ENCODE measurements at regions not wholly inside any gene's neighbourhood (a gene's known extent, or its start where the extent isn't known, plus 50 kb on each side); places are given as distances from the start of the nearest gene placed in this dataset.

DNA sequence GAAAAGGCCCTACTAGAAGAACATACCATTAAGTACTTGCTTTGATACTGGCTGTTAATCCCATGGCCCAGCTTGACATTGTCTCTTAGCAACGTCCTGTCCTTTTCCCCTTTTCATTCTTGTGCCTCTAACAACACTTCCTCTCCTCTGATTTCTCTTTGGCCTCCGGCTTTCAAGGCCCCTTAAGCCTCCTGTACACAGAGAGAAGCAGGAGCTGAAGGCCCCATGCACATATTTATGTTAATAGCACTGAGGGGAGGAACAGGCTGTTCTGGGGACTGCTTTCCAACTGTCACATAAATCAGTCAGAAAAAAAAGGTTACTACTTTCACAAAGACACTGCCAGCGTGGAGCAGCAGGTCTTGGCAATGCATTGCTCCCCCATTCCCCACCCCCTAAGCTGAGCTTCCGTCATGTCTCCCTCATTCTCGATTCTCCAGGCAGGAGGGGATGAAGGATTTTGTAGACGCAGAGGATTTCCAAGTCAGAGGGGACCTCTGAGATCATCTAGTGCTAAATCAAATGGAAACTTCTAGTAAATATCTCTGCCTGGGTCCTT is 257.4 kb upstream of the ADAMTS9 start:
- ATAC-seq: no peak
- Histone ChIP-seq H4K20me1 (ENCODE audit: insufficient read depth) (no peaks in the 10 kb centered on the region), H2AFZ (ENCODE audit: low read depth, low read length, poor library complexity, severe bottlenecking) (no peak overlapping the region), H3K4me1 (ENCODE audit: control insufficient read depth in 1 of 2, insufficient read depth in 2 of 2, low read length in 2 of 2) (no peaks in the 10 kb centered on the region), H3K9ac (ENCODE audit: low read length) (no peak overlapping the region), H3K79me2 (ENCODE audit: insufficient read depth, low read length) (no peaks in the 10 kb centered on the region), H3K4me3 (replicated peaks in 1 of 2; ENCODE audit: low read depth in 1 of 2, low read length in 2 of 2) (no peak overlapping the region), H3K9me2 (ENCODE audit: insufficient read depth) (no peaks in the 10 kb centered on the region), H3K27ac (ENCODE audit: low read depth, low read length) (no peak overlapping the region), H3K4me2 (ENCODE audit: low read length) (no peak overlapping the region), H3K9me3 (ENCODE audit: control insufficient read depth in 1 of 2, insufficient read depth in 1 of 2, low read depth in 1 of 2, low read length in 2 of 2) (no peaks in the 10 kb centered on the region), H3K36me3 (ENCODE audit: control insufficient read depth in 1 of 2, insufficient read depth in 2 of 2, low read length in 2 of 2) (no peaks in the 10 kb centered on the region), H3K27me3 (ENCODE audit: insufficient read depth, low read length) (peaks cover 15% of the 10 kb centered on the region)
- BruUV-seq (replicated peaks): no TSS peak
- ChIA-PET CTCF (no interaction called here), POLR2A (no interaction called here), RAD21 (ENCODE audit: low non-redundant PET in 1 of 2, low total read pairs in 2 of 2, uncharacterized antibody in 2 of 2, unreplicated experiment in 2 of 2) (no interaction called here)
- no peak for DNase-seq (ENCODE audit: low read depth, low spot score)
- intact Hi-C loops (cut with micrococcal nuclease): no loop called here
- TF ChIP-seq EZH2phosphoT487 (IDR thresholded peaks at IDR 0.05; ENCODE audit: borderline replicate concordance) (no peak), TCF7L2 (IDR thresholded peaks at IDR 0.05; ENCODE audit: borderline replicate concordance, extremely low read depth, insufficient read depth, insufficient read length) (no peak), ELF1 (IDR thresholded peaks at IDR 0.05; ENCODE audit: borderline replicate concordance, low read depth) (no peak), ZBTB33 (IDR thresholded peaks at IDR 0.05; ENCODE audit: extremely low read depth, insufficient replicate concordance, low read length) (no peak), ZFX (IDR thresholded peaks at IDR 0.05) (no peak), RAD21 (IDR thresholded peaks at IDR 0.05; ENCODE audit: low read depth) (no peak), YY1 (IDR thresholded peaks at IDR 0.05; ENCODE audit: extremely low read depth, insufficient replicate concordance, low read depth, low read length) (no peak), POLR2A (IDR thresholded peaks at IDR 0.05; ENCODE audit: borderline replicate concordance, extremely low read depth, insufficient read depth, insufficient read length) (no peak)
- TF ChIP-seq, protein P1, sequence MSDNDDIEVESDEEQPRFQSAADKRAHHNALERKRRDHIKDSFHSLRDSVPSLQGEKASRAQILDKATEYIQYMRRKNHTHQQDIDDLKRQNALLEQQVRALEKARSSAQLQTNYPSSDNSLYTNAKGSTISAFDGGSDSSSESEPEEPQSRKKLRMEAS (IDR thresholded peaks at IDR 0.05): no peak
- TF ChIP-seq, protein P2, sequence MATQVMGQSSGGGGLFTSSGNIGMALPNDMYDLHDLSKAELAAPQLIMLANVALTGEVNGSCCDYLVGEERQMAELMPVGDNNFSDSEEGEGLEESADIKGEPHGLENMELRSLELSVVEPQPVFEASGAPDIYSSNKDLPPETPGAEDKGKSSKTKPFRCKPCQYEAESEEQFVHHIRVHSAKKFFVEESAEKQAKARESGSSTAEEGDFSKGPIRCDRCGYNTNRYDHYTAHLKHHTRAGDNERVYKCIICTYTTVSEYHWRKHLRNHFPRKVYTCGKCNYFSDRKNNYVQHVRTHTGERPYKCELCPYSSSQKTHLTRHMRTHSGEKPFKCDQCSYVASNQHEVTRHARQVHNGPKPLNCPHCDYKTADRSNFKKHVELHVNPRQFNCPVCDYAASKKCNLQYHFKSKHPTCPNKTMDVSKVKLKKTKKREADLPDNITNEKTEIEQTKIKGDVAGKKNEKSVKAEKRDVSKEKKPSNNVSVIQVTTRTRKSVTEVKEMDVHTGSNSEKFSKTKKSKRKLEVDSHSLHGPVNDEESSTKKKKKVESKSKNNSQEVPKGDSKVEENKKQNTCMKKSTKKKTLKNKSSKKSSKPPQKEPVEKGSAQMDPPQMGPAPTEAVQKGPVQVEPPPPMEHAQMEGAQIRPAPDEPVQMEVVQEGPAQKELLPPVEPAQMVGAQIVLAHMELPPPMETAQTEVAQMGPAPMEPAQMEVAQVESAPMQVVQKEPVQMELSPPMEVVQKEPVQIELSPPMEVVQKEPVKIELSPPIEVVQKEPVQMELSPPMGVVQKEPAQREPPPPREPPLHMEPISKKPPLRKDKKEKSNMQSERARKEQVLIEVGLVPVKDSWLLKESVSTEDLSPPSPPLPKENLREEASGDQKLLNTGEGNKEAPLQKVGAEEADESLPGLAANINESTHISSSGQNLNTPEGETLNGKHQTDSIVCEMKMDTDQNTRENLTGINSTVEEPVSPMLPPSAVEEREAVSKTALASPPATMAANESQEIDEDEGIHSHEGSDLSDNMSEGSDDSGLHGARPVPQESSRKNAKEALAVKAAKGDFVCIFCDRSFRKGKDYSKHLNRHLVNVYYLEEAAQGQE (IDR thresholded peaks at IDR 0.05; ENCODE audit: low read depth): no peak
